K562 (cell line): ENCODE measurements at regions not wholly inside any gene's neighbourhood (a gene's known extent, or its start where the extent isn't known, plus 50 kb on each side); places are given as distances from the start of the nearest gene placed in this dataset.
"Not testable (repeated sequence)": the region's sequence is repeated elsewhere in the genome, so short reads cannot be mapped to it uniquely, and the experiment has no call there.

ENCODE experiments used
- ATAC-seq: fragments of 200-7000 bp; cut with Tn5 transposase; 3 replicates; pipeline ENCODE4 v1.9.1; 2020; ENCODE audit warnings: moderate library complexity
- BruUV-seq: library from RNA; stranded (reverse); fragments of 400-500 nt; replicated peaks from 2 replicates; lab custom pipeline; 2021; lab: Mats Ljungman, UMichigan
- CTCF ChIA-PET: fragments of 300-600 bp; formaldehyde crosslinking; extraction: SDS; loops from one replicate; lab custom pipeline; 2021; ENCODE audit warnings: low intra/inter-chr PET ratio; lab: Yijun Ruan, JAX
- POLR2A ChIA-PET: fragments of 300-600, 350-650 bp; sonication (Branson Sonifier 250); formaldehyde crosslinking; extraction: SDS; loops from one replicate; lab custom pipeline; 2021; ENCODE audit warnings: antibody characterized with exemption, inconsistent platforms; lab: Yijun Ruan, JAX
- DNase-seq, 4 experiments: peaks; one replicate each; pipeline versions ENCODE4 v3.0.0 to v3.0.0-alpha.2; 2011 to 2018; ENCODE audit warnings: low spot score in 3 of 4, mixed read lengths in 3 of 4; ENCODE audit errors: extremely low read depth in 1 of 4
- FAIRE-seq: peaks from 2 replicates; lab custom pipeline; 2011; peaks lifted over from hg19 to GRCh38; lab: Jason Lieb, UNC
- H2AFZ ChIP-seq: 2 replicates; pipeline ENCODE4 v1.6.0; 2011; ENCODE audit warnings: low read depth, low read length, control low read depth, inconsistent platforms
- H3K27ac ChIP-seq: fragments of 200-600 bp; 3 replicates; pipeline ENCODE4 v1.8.0; 2011; ENCODE audit warnings: low read depth, mild to moderate bottlenecking, control low read depth, inconsistent platforms, low read length, moderate library complexity, mixed read lengths; ENCODE audit errors: extremely low read depth
- H3K27me3 ChIP-seq, 2 experiments: fragments of 300-600 bp in 1 of 2; 2 replicates in 1 of 2; 3 replicates in 1 of 2; pipeline versions ENCODE4 v1.6.0 to v1.8.0; 2011; ENCODE audit warnings: inconsistent platforms in 2 of 2, low read length in 2 of 2, mild to moderate bottlenecking in 1 of 2, mixed read lengths in 1 of 2, moderate library complexity in 1 of 2; ENCODE audit not compliant: control insufficient read depth in 2 of 2, insufficient read depth in 2 of 2
- H3K36me3 ChIP-seq: fragments of 300-600 bp; 3 replicates; pipeline ENCODE4 v1.8.0; 2011; ENCODE audit warnings: mild to moderate bottlenecking, low read length, inconsistent platforms; ENCODE audit not compliant: control insufficient read depth, insufficient read depth
- H3K4me1 ChIP-seq, 2 experiments: fragments of 200-600 bp in 1 of 2; replicated peaks in 1 of 2; 2 replicates in 1 of 2; 3 replicates in 1 of 2; pipeline versions ENCODE4 v1.5.1 to v1.8.0; 2011; ENCODE audit warnings: inconsistent platforms in 2 of 2, low read length in 2 of 2, mild to moderate bottlenecking in 1 of 2, mixed read lengths in 1 of 2, moderate library complexity in 1 of 2; ENCODE audit not compliant: control insufficient read depth in 2 of 2, insufficient read depth in 2 of 2
- H3K4me2 ChIP-seq: 2 replicates; pipeline ENCODE4 v1.6.1; 2011; ENCODE audit warnings: low read length, control low read depth, inconsistent platforms, mixed read lengths; ENCODE audit not compliant: insufficient read depth
- H3K4me3 ChIP-seq: fragments of 200-600 bp; sonication (generic), shearing (Covaris generic); 2 replicates; pipeline ENCODE4 v1.5.1; 2016; ENCODE audit warnings: control low read depth, inconsistent platforms
- H3K79me2 ChIP-seq: fragments of 200-600 bp; 3 replicates; pipeline ENCODE4 v1.8.0; 2011; ENCODE audit warnings: low read length, inconsistent platforms; ENCODE audit not compliant: control insufficient read depth, insufficient read depth
- H3K9ac ChIP-seq, 2 experiments: 2 replicates each; pipeline versions ENCODE4 v1.6.0 to v1.6.1; 2011; ENCODE audit warnings: low read depth in 2 of 2, low read length in 2 of 2, control low read depth in 1 of 2, inconsistent platforms in 1 of 2, mild to moderate bottlenecking in 1 of 2, mixed read lengths in 1 of 2; ENCODE audit not compliant: insufficient read depth in 1 of 2
- H3K9me1 ChIP-seq: one replicate; pipeline ENCODE4 v1.6.0; 2011; ENCODE audit warnings: inconsistent platforms, mild to moderate bottlenecking, low read length, moderate library complexity; ENCODE audit not compliant: control insufficient read depth, insufficient read depth
- H3K9me3 ChIP-seq: replicated peaks from 2 replicates; pipeline ENCODE4 v1.5.1; 2011; ENCODE audit warnings: low read depth, low read length, inconsistent platforms; ENCODE audit not compliant: control insufficient read depth, insufficient read depth
- H4K20me1 ChIP-seq: replicated peaks from 2 replicates; pipeline ENCODE4 v1.6.1; 2011; ENCODE audit warnings: low read length, inconsistent platforms, mixed read lengths; ENCODE audit not compliant: control insufficient read depth, insufficient read depth
- WGBS: fragments of 100-300 bp; shearing (Covaris generic); methylation state at CpG from one replicate; pipeline ENCODE4 v1.1.6; 2016; ENCODE audit warnings: low coverage, mixed read lengths; ENCODE audit not compliant: insufficient coverage; ENCODE audit errors: missing lambda C conversion rate; 5-methylcytosine and 5-hydroxymethylcytosine counted together
- in situ Hi-C: fragments of 300-500 bp; cut with MboI; formaldehyde crosslinking; loops from 4 replicates; pipeline ENCODE4 v1.15.0; 2018; ENCODE audit warnings: inconsistent platforms, mixed read lengths
- intact Hi-C: fragments of 100-400 bp; cut with micrococcal nuclease; formaldehyde crosslinking; loops from 2 replicates; pipeline ENCODE4 v1.14.2; 2022

GRCh38 chr15:24324096-24324495, 351.5 kb upstream of the NPAP1 start:
- H3K4me2 ChIP-seq, H3K4me1 ChIP-seq, H2AFZ ChIP-seq, DNase-seq, POLR2A ChIA-PET, ATAC-seq, H3K9ac ChIP-seq, H3K27ac ChIP-seq, H3K27me3 ChIP-seq, H3K36me3 ChIP-seq, H3K9me3 ChIP-seq, H3K79me2 ChIP-seq, H3K4me3 ChIP-seq, in situ Hi-C loops, intact Hi-C loops, H3K9me1 ChIP-seq, CTCF ChIA-PET, H4K20me1 ChIP-seq, FAIRE-seq, BruUV-seq: not testable (repeated sequence)
- WGBS, result 0% methylated on average over 2 of the region's 5 CpGs

- H3K9me3 ChIP-seq, H3K4me3 ChIP-seq, ATAC-seq, H4K20me1 ChIP-seq, H3K27me3 ChIP-seq, BruUV-seq, in situ Hi-C loops, CTCF ChIA-PET, H3K9me1 ChIP-seq, intact Hi-C loops, FAIRE-seq, H3K4me1 ChIP-seq, H3K4me2 ChIP-seq, H3K9ac ChIP-seq, H2AFZ ChIP-seq, POLR2A ChIA-PET, H3K79me2 ChIP-seq, H3K36me3 ChIP-seq, H3K27ac ChIP-seq, DNase-seq: not testable (repeated sequence)
- 0% methylated on average over 1 of the region's 1 CpG for WGBS
These were observed 349.1 kb upstream of the NPAP1 start for GRCh38 chr15:24326513-24326912.

- H3K4me2 ChIP-seq, H3K9me1 ChIP-seq, DNase-seq, intact Hi-C loops, ATAC-seq, H3K36me3 ChIP-seq, BruUV-seq, POLR2A ChIA-PET, H3K9me3 ChIP-seq, H3K4me3 ChIP-seq, H4K20me1 ChIP-seq, H3K27ac ChIP-seq, CTCF ChIA-PET, H3K27me3 ChIP-seq, in situ Hi-C loops, H3K4me1 ChIP-seq, FAIRE-seq, H3K79me2 ChIP-seq, H3K9ac ChIP-seq, H2AFZ ChIP-seq: not testable (repeated sequence)
- under 1% methylated on average over 9 of the region's 9 CpGs for WGBS
These were observed 343.6 kb upstream of the NPAP1 start for GRCh38 chr15:24331964-24332363.

- H3K36me3 ChIP-seq, H3K9me3 ChIP-seq, intact Hi-C loops, H3K27me3 ChIP-seq, H3K27ac ChIP-seq, in situ Hi-C loops, H4K20me1 ChIP-seq, DNase-seq, ATAC-seq, FAIRE-seq, H3K9ac ChIP-seq, H3K79me2 ChIP-seq, H3K4me3 ChIP-seq, POLR2A ChIA-PET, H3K9me1 ChIP-seq, H2AFZ ChIP-seq, BruUV-seq, H3K4me1 ChIP-seq, CTCF ChIA-PET, H3K4me2 ChIP-seq: not testable (repeated sequence)
- WGBS, result 2% methylated on average over 8 of the region's 8 CpGs
These were observed 333.7 kb upstream of the NPAP1 start for GRCh38 chr15:24341876-24342275.
